Pancreas (tissue), 10 donors: ENCODE measurements at regions not wholly inside any gene's neighbourhood (a gene's known extent, or its start where the extent isn't known, plus 50 kb on each side); places are given as distances from the start of the nearest gene placed in this dataset.

Experiments
- ATAC-seq, 4 donors: fragments of 200-7000 bp; cut with Tn5 transposase; one replicate each; pipeline versions ENCODE4 v1.8.0 to v1.9.1; 2020; ENCODE audit warnings: mild to moderate bottlenecking in 4 of 4, moderate library complexity in 4 of 4
- DNase-seq, 6 donors: peaks; one replicate each; pipeline ENCODE4 v3.0.0-alpha.2; 2020
- FAIRE-seq: peaks from 2 replicates; lab custom pipeline; 2012; peaks lifted over from hg19 to GRCh38; lab: Jason Lieb, UNC
- H3K27ac ChIP-seq, 4 donors: fragments of 200-600 bp; sonication (generic); 1 replicate in 3 of 4; 2 replicates in 1 of 4; pipeline versions ENCODE4 v1.5.0 to v1.8.0; 2020
- H3K27me3 ChIP-seq, 4 donors: fragments of 200-600 bp; one replicate each; pipeline ENCODE4 v1.8.0; 2021
- H3K36me3 ChIP-seq, 3 donors: fragments of 200-600 bp; sonication (generic) in 1 of 3; one replicate each; pipeline versions ENCODE4 v1.5.0 to v1.8.0; 2020 to 2021
- H3K4me1 ChIP-seq, 3 donors: fragments of 200-600 bp; one replicate each; pipeline ENCODE4 v1.8.0; 2021
- H3K4me3 ChIP-seq, 4 donors: fragments of 200-600 bp; sonication (generic) in 2 of 4; one replicate each; pipeline versions ENCODE4 v1.5.0 to v1.8.0; 2020 to 2021
- H3K9me3 ChIP-seq, 4 donors: fragments of 200-600 bp; one replicate each; pipeline ENCODE4 v1.8.0; 2021
- WGBS, 2 donors: extraction: QIAGEN DNeasy Blood & Tissue Kit; methylation state at CpG; one replicate each; pipeline ENCODE4 v1.1.7; 2013; 5-methylcytosine and 5-hydroxymethylcytosine counted together
- intact Hi-C, 3 donors: fragments of 100-400 bp; cut with DNase I; formaldehyde crosslinking; loops; one replicate each; pipeline versions ENCODE4 v1.11.1 to v1.14.2; 2022
- TF ChIP-seq, protein P1 (sequence below), 4 donors: fragments of 200-600 bp; sonication (generic) in 3 of 4; IDR thresholded peaks; one replicate each; pipeline versions ENCODE4 v1.5.0 to v1.8.0; 2021; ENCODE audit warnings: antibody characterized with exemption in 4 of 4
- donor health status: healthy with polysubstance abuse.
- donor health status: DM: no; HTN: no; CAD: no; lungs with moderate emphysema.
- donor health status: DM: no; HTN: no; CAD: no.
- donor health status: control.
- donor health status: control.
- donor health status: Bipolar disorder and iron deficiency.
- donor health status: DM: yes; HTN: yes; CAD: no.
- donor health status: DM: no; HTN: no; CAD: no.
- donor health status: DM: no; HTN: no; CAD: no.
- donor health status: DM: yes; HTN: yes; CAD: no.

DNA sequence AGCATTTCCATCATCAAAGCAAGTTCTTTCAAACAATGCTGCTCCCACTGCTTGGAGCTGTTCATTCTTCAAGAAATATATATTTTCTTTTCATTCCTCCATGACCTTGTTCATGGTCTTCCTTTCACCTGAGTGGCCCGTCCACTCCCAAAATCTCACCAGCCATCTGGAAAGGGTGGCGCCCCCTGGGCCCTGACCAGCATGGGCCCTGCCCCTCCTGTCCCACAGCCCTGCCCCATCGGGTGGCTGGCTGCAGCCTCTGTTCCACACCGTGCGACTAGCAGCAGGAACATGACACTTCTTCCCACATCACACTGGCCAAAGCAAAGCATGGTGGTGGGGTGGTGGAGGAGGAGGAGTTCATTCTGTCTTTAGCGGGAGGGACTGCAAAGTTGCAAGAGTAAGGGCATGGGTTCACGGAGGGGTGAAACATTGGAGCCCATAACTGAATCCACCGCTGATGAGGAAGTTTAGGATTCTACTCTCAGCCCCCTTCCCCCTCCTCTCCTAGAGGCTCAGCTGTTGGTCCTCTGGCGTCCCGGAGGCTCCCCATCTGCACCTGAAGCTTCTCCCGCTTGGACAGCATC, 195.2 kb upstream of the SLC24A3 start:
- Histone ChIP-seq H3K4me1 (no peaks in the 10 kb centered on the region), H3K9me3 (no peaks in the 10 kb centered on the region), H3K27ac (no peak overlapping the region), H3K36me3 (no peaks in the 10 kb centered on the region), H3K27me3 (no peaks in the 10 kb centered on the region), H3K4me3 (no peak overlapping the region)
- intact Hi-C loops = no loop called here
- ATAC-seq (no peak), DNase-seq (no peak), FAIRE-seq (no peak)
- TF ChIP-seq, protein P1, sequence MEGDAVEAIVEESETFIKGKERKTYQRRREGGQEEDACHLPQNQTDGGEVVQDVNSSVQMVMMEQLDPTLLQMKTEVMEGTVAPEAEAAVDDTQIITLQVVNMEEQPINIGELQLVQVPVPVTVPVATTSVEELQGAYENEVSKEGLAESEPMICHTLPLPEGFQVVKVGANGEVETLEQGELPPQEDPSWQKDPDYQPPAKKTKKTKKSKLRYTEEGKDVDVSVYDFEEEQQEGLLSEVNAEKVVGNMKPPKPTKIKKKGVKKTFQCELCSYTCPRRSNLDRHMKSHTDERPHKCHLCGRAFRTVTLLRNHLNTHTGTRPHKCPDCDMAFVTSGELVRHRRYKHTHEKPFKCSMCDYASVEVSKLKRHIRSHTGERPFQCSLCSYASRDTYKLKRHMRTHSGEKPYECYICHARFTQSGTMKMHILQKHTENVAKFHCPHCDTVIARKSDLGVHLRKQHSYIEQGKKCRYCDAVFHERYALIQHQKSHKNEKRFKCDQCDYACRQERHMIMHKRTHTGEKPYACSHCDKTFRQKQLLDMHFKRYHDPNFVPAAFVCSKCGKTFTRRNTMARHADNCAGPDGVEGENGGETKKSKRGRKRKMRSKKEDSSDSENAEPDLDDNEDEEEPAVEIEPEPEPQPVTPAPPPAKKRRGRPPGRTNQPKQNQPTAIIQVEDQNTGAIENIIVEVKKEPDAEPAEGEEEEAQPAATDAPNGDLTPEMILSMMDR (IDR thresholded peaks at IDR 0.05) = no peak
- 71 to 73% methylated on average over 11 of the region's 11 CpGs for WGBS, 2 donors

DNA sequence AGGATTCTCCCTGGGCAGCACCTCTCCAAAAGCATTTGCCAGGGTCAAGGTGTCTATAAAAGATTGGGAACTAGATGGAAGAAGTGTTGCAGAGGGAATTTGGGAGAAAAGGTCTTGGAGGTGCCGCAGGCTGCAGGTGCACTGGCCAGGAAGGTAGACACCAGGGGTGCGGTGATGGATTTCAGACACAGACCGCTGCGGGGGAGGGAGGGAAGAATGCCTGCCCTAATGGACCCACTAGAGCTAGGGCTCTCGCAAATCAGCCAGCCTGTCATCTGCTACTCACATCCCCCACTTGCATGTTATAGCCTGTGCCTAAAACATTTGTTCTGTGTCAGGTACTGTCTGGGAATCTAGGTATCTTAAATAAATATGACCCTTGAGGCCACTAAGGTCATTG, 193.6 kb upstream of the SLC24A3 start:
- DNase-seq = no peak
- TF ChIP-seq, protein P1 (IDR thresholded peaks at IDR 0.05) = no peak
- 56 to 63% methylated on average over 5 of the region's 5 CpGs for WGBS, 2 donors
- Histone ChIP-seq H3K4me1 (no peaks in the 10 kb centered on the region), H3K9me3 (no peaks in the 10 kb centered on the region), H3K36me3 (no peaks in the 10 kb centered on the region), H3K27me3 (no peaks in the 10 kb centered on the region), H3K4me3 (no peak overlapping the region), H3K27ac (no peak overlapping the region)
- intact Hi-C loops = no loop called here
- ATAC-seq = no peak
- no peak for FAIRE-seq

DNA sequence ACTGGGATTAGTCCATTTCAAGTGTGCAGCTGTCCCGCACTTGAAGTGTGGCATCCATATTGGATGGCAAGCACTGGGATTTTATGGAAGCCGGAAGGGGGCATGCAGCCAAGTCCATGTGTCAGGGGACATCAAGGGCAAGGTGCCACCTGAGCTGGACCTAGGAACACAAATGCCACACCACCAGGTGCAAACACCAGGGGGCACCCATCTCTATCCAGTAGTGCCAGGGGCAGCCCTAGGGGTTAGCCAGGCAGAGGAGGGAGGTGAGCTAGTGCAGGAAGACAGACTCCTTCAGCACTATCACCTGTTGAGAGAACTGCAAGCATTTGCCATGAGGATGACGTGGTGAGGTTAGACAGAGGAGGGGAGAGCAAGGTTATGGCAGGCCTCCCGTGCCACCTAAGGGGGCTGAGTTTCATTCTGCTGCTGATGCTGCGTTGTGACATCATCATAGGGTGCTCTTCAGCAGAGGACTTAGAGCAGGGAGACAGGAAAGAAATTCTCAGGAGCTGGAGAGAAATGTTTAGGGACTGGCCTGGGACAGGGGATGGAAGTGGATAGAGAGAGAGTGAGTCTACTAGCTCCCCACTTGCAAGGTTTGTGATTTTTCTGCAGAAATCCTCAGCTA, 192.6 kb upstream of the SLC24A3 start:
- FAIRE-seq (no peak), ATAC-seq (no peak), DNase-seq (no peak)
- Histone ChIP-seq H3K9me3 (no peaks in the 10 kb centered on the region), H3K36me3 (no peaks in the 10 kb centered on the region), H3K4me3 (no peak overlapping the region), H3K27me3 (no peaks in the 10 kb centered on the region), H3K4me1 (no peaks in the 10 kb centered on the region), H3K27ac (no peak overlapping the region)
- TF ChIP-seq, protein P1 (IDR thresholded peaks at IDR 0.05) = no peak
- intact Hi-C loops = no loop called here
- 78 to 84% methylated on average over 5 of the region's 5 CpGs for WGBS, 2 donors

DNA sequence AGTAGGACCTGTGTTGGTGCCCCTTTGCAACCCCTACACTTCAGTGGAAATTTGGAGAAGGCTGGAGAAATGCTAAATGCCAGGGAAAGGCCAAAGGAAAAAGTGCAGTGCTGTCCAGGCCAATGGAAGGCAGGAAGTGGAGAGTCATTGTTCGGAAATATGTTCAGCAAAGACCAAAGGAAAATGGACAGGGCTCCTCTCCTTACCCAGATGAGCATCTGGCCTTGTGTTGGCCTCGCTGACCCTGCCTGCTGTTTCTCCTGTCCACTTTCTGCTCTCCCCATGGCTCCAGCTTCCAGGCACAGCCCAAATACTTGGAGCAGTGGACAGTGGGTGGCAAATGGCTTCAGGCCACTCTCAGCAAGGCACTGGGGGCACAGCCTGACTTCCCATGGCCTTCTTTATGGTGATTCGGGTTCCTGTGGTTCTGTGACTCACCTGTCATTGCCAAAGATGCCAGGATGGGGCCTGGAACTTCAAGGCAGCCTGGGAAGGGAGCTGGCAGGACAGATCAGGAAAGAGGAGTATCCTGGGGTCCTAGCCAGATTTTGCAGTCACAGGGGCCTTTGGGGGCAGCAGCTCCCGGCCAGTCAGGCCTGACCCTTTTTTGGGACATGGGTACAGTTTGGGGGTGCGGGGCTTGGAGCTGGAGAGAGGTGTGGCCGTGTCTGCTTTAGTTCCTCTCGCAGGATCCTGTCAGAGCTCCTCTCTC, 190.9 kb upstream of the SLC24A3 start:
- 70 to 78% methylated on average over 7 of the region's 7 CpGs for WGBS, 2 donors
- ATAC-seq (no peak), FAIRE-seq (no peak), DNase-seq (no peak)
- Histone ChIP-seq H3K9me3 (no peaks in the 10 kb centered on the region), H3K36me3 (no peaks in the 10 kb centered on the region), H3K27me3 (no peaks in the 10 kb centered on the region), H3K4me1 (no peaks in the 10 kb centered on the region), H3K4me3 (no peak overlapping the region), H3K27ac (no peak overlapping the region)
- TF ChIP-seq, protein P1 (IDR thresholded peaks at IDR 0.05) = no peak
- intact Hi-C loops = no loop called here

DNA sequence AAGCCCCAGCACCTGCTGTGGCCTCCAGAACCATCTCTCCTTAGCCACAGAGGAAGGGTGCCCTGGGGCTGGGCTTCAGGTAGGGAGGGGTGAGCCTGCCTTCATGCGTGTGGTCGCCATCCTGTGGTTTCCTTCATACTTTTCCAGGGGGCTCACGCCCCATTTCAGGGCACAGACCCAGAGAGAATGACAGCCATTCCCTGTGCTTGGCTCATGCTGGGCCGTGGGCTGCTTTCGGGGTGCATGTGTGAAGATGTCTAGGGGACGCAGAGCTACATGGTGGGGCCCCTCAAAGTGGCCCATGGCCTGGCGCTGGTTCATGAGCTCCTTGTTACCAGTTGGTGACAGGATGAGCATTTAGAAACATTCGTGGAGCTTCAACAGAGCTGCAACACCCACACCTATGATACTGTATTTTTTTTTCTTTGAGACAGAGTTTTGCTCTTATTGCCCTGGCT, 190.3 kb upstream of the SLC24A3 start:
- no peak for DNase-seq
- no peak for ATAC-seq
- no peaks in the 10 kb centered on the region for H3K27me3 ChIP-seq
- intact Hi-C loops = no loop called here
- WGBS, 2 donors = 73 to 81% methylated on average over 8 of the region's 8 CpGs
- H3K27ac ChIP-seq = no peak overlapping the region
- no peak overlapping the region for H3K4me3 ChIP-seq
- FAIRE-seq = no peak
- no peaks in the 10 kb centered on the region for H3K4me1 ChIP-seq
- TF ChIP-seq, protein P1 (IDR thresholded peaks at IDR 0.05) = no peak
- H3K36me3 ChIP-seq = no peaks in the 10 kb centered on the region
- H3K9me3 ChIP-seq = no peaks in the 10 kb centered on the region
